GM23248 (cell line): ENCODE measurements at regions not wholly inside any gene's neighbourhood (a gene's known extent, or its start where the extent isn't known, plus 50 kb on each side); places are given as distances from the start of the nearest gene placed in this dataset.

Experiments
- DNase-seq: peaks from one replicate; pipeline ENCODE4 v3.0.0-alpha.2; 2015
- H2AFZ ChIP-seq: fragments of 200-600 bp; sonication (generic); 2 replicates; pipeline ENCODE4 v1.6.1; 2016; ENCODE audit warnings: antibody characterized with exemption
- H3F3A ChIP-seq: fragments of 200-600 bp; sonication (generic); 2 replicates; pipeline ENCODE4 v1.6.1; 2016; ENCODE audit warnings: mild to moderate bottlenecking, antibody characterized with exemption, mixed run types; ENCODE audit not compliant: insufficient read depth
- H3K27ac ChIP-seq: fragments of 200-600 bp; sonication (generic); 2 replicates; pipeline ENCODE4 v1.5.1; 2016; ENCODE audit warnings: mild to moderate bottlenecking
- H3K27me3 ChIP-seq: fragments of 200-600 bp; sonication (generic); replicated peaks from 2 replicates; pipeline ENCODE4 v1.6.1; 2016; ENCODE audit warnings: mild to moderate bottlenecking; ENCODE audit not compliant: insufficient read depth
- H3K36me3 ChIP-seq: fragments of 200-600 bp; sonication (generic); 2 replicates; pipeline ENCODE4 v1.6.1; 2016; ENCODE audit warnings: low read depth, mild to moderate bottlenecking
- H3K4me1 ChIP-seq: fragments of 200-600 bp; sonication (generic); 2 replicates; pipeline ENCODE4 v1.6.1; 2016; ENCODE audit warnings: mild to moderate bottlenecking; ENCODE audit not compliant: insufficient read depth
- H3K4me2 ChIP-seq: fragments of 200-600 bp; sonication (generic); one replicate; pipeline ENCODE4 v1.6.1; 2016; ENCODE audit warnings: mild to moderate bottlenecking; ENCODE audit not compliant: unreplicated experiment
- H3K4me3 ChIP-seq: fragments of 200-600 bp; sonication (generic); 2 replicates; pipeline ENCODE4 v1.5.1; 2016; ENCODE audit warnings: mild to moderate bottlenecking
- H3K79me2 ChIP-seq: fragments of 200-600 bp; sonication (generic); 2 replicates; pipeline ENCODE4 v1.6.1; 2016; ENCODE audit warnings: mild to moderate bottlenecking; ENCODE audit not compliant: insufficient read depth
- H3K9ac ChIP-seq: fragments of 200-600 bp; sonication (generic); 2 replicates; pipeline ENCODE4 v1.6.1; 2016; ENCODE audit warnings: mild to moderate bottlenecking
- H3K9me2 ChIP-seq: fragments of 200-600 bp; sonication (generic); 2 replicates; pipeline ENCODE4 v1.6.1; 2016; ENCODE audit warnings: mixed run types, mild to moderate bottlenecking, moderate library complexity; ENCODE audit not compliant: insufficient read depth
- H3K9me3 ChIP-seq: fragments of 200-600 bp; sonication (generic); one replicate; pipeline ENCODE4 v1.6.1; 2017; ENCODE audit warnings: low read depth
- H4K20me1 ChIP-seq: fragments of 200-600 bp; sonication (generic); 2 replicates; pipeline ENCODE4 v1.6.0; 2016; ENCODE audit not compliant: insufficient read depth
- EZH2 ChIP-seq: fragments of 200-600 bp; sonication (generic); IDR thresholded peaks from 2 replicates; pipeline ENCODE4 v1.6.1; 2018; ENCODE audit warnings: antibody characterized with exemption, mild to moderate bottlenecking; ENCODE audit not compliant: insufficient read depth, poor library complexity, severe bottlenecking
- EZH2phosphoT487 ChIP-seq: fragments of 200-600 bp; sonication (generic); IDR thresholded peaks from 2 replicates; pipeline ENCODE4 v1.6.1; 2018; ENCODE audit warnings: antibody characterized with exemption, moderate library complexity, mild to moderate bottlenecking, low read depth; ENCODE audit not compliant: insufficient read depth
- WGBS, 2 experiments: methylation state at CpG; one replicate each; pipeline ENCODE4 v1.1.6; 2015 to 2017; ENCODE audit warnings: low lambda C conversion rate in 2 of 2, low coverage in 1 of 2; ENCODE audit errors: missing lambda C conversion rate in 2 of 2; 5-methylcytosine and 5-hydroxymethylcytosine counted together
- in situ Hi-C: fragments of 300-500 bp; cut with MboI; formaldehyde crosslinking; loops from 2 replicates; pipeline ENCODE4 v1.15.0; 2020

DNA sequence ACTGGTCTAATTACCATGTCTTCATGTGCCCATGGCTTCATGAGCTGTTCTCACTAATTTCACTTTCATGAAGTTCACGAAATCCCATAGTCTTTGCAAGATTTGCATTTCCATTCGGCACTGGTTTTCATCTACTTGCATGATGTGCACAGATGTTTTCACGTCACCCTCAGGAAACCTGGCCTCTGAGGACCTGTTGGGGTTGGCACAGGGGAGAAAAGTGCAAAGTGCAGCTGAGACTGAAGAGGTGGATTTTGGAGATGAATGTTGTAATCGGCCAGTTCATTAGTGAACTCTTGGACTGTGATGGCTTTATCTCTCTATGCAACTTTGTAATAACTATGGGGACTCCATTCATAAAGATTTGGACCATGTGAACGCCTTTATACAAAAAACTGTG, 80.2 kb upstream of the SULF2 start:
- no peak overlapping the region for H3K27ac ChIP-seq
- H3K4me2 ChIP-seq: no peak overlapping the region
- no peaks in the 10 kb centered on the region for H3K9me2 ChIP-seq
- no peaks in the 10 kb centered on the region for H4K20me1 ChIP-seq
- no peaks in the 10 kb centered on the region for H3K9me3 ChIP-seq
- H3K36me3 ChIP-seq: no peaks in the 10 kb centered on the region
- 39 to 45% methylated on average over 5 of the region's 5 CpGs for WGBS, 2 experiments
- H3K27me3 ChIP-seq: peaks cover 23% of the 10 kb centered on the region
- H3K4me3 ChIP-seq: no peak overlapping the region
- H3F3A ChIP-seq: no peaks in the 10 kb centered on the region
- H2AFZ ChIP-seq: no peak overlapping the region
- no peak for DNase-seq
- H3K9ac ChIP-seq: no peak overlapping the region
- H3K79me2 ChIP-seq: no peaks in the 10 kb centered on the region
- H3K4me1 ChIP-seq: no peaks in the 10 kb centered on the region
- in situ Hi-C loops: no loop called here
- no peak for TF ChIP-seq EZH2
- TF ChIP-seq EZH2phosphoT487: no peak

GRCh38 chr20:47863981-47864380, 78.7 kb upstream of the SULF2 start:
- no peak overlapping the region for H3K4me3 ChIP-seq
- H3F3A ChIP-seq: no peaks in the 10 kb centered on the region
- peaks cover 21% of the 10 kb centered on the region for H3K27me3 ChIP-seq
- H3K36me3 ChIP-seq: no peaks in the 10 kb centered on the region
- no peak overlapping the region for H3K9ac ChIP-seq
- H3K79me2 ChIP-seq: no peaks in the 10 kb centered on the region
- DNase-seq: no peak
- no peaks in the 10 kb centered on the region for H3K9me2 ChIP-seq
- no peaks in the 10 kb centered on the region for H3K4me1 ChIP-seq
- H2AFZ ChIP-seq: no peak overlapping the region
- TF ChIP-seq EZH2 (no peak), EZH2phosphoT487 (no peak)
- no peaks in the 10 kb centered on the region for H3K9me3 ChIP-seq
- in situ Hi-C loops: no loop called here
- H3K27ac ChIP-seq: no peak overlapping the region
- H3K4me2 ChIP-seq: no peak overlapping the region
- 25 to 31% methylated on average over 2 of the region's 2 CpGs for WGBS, 2 experiments
- no peaks in the 10 kb centered on the region for H4K20me1 ChIP-seq

GRCh38 chr20:47863315-47863965, 78.2 kb upstream of the SULF2 start:
- H2AFZ ChIP-seq: no peak overlapping the region
- H3K4me3 ChIP-seq: no peak overlapping the region
- no peak overlapping the region for H3K27ac ChIP-seq
- no peaks in the 10 kb centered on the region for H3K9me2 ChIP-seq
- H3K27me3 ChIP-seq: peaks cover 21% of the 10 kb centered on the region
- no peak for DNase-seq
- WGBS, 2 experiments: 46 to 47% methylated on average over 3 of the region's 3 CpGs
- no peaks in the 10 kb centered on the region for H4K20me1 ChIP-seq
- H3K36me3 ChIP-seq: no peaks in the 10 kb centered on the region
- no peak overlapping the region for H3K4me2 ChIP-seq
- TF ChIP-seq EZH2 (no peak), EZH2phosphoT487 (no peak)
- no peaks in the 10 kb centered on the region for H3K9me3 ChIP-seq
- H3K79me2 ChIP-seq: no peaks in the 10 kb centered on the region
- no peaks in the 10 kb centered on the region for H3K4me1 ChIP-seq
- no peak overlapping the region for H3K9ac ChIP-seq
- in situ Hi-C loops: no loop called here
- H3F3A ChIP-seq: no peaks in the 10 kb centered on the region

- Histone ChIP-seq H3F3A (no peaks in the 10 kb centered on the region), H3K9ac (no peak overlapping the region), H3K79me2 (no peaks in the 10 kb centered on the region), H3K9me2 (no peaks in the 10 kb centered on the region), H3K27me3 (peaks cover 21% of the 10 kb centered on the region), H3K36me3 (no peaks in the 10 kb centered on the region), H3K4me1 (no peaks in the 10 kb centered on the region), H3K9me3 (no peaks in the 10 kb centered on the region), H3K4me3 (no peak overlapping the region), H4K20me1 (no peaks in the 10 kb centered on the region), H3K4me2 (no peak overlapping the region), H3K27ac (no peak overlapping the region), H2AFZ (no peak overlapping the region)
- 66 to 72% methylated on average over 4 of the region's 4 CpGs for WGBS, 2 experiments
- DNase-seq: no peak
- no peak for TF ChIP-seq EZH2
- TF ChIP-seq EZH2phosphoT487: no peak
- in situ Hi-C loops: no loop called here
These were observed 77.4 kb upstream of the SULF2 start for GRCh38 chr20:47862574-47863240.
